ENCODE measurements at regions not wholly inside any gene's neighbourhood (a gene's known extent, or its start where the extent isn't known, plus 50 kb on each side); places are given as distances from the start of the nearest gene placed in this dataset.
"Not testable (repeated sequence)": the region's sequence is repeated elsewhere in the genome, so short reads cannot be mapped to it uniquely, and the experiment has no call there.

GRCh38 chr5:158514986-158515359 lies 584.7 kb downstream of the EBF1 start:
- no peak for DNase-seq

GRCh38 chr5:158514319-158514985 lies 585.3 kb downstream of the EBF1 start:
- peak; percentile 24 for DNase-seq

GRCh38 chr5:158513490-158514318 lies 586.0 kb downstream of the EBF1 start:
- DNase-seq, result no peak

GRCh38 chr5:158511454-158511853 lies 588.3 kb downstream of the EBF1 start:
- DNase-seq, result no peak

GRCh38 chr5:158510479-158510878 lies 589.2 kb downstream of the EBF1 start:
- DNase-seq, result no peak

GRCh38 chr5:158506648-158507047 lies 593.1 kb downstream of the EBF1 start:
- no peak for DNase-seq

GRCh38 chr5:158502686-158503085 lies 597.0 kb downstream of the EBF1 start:
- DNase-seq, result no peak

- DNase-seq, result no peak
Observed at GRCh38 chr5:158499892-158500418, 599.8 kb downstream of the EBF1 start.

GRCh38 chr5:158499075-158499891 lies 600.4 kb downstream of the EBF1 start:
- DNase-seq, result no peak

- DNase-seq, result no peak
Observed at GRCh38 chr5:158496624-158497023, 603.1 kb downstream of the EBF1 start.

- no peak for DNase-seq
Observed at GRCh38 chr5:158494541-158494940, 605.2 kb downstream of the EBF1 start.

GRCh38 chr5:158494044-158494443 lies 605.7 kb downstream of the EBF1 start:
- DNase-seq, result not testable (repeated sequence)

GRCh38 chr5:158492841-158493242 lies 606.9 kb downstream of the EBF1 start:
- DNase-seq, result no peak

GRCh38 chr5:158492136-158492535 lies 607.6 kb downstream of the EBF1 start:
- no peak for DNase-seq

GRCh38 chr5:158487664-158488063 lies 612.1 kb downstream of the EBF1 start:
- no peak for DNase-seq

- no peak for DNase-seq
Observed at GRCh38 chr5:158487156-158487555, 612.6 kb downstream of the EBF1 start.

GRCh38 chr5:158486566-158486965 lies 613.1 kb downstream of the EBF1 start:
- DNase-seq, result no peak

GRCh38 chr5:158485604-158486081 lies 614.1 kb downstream of the EBF1 start:
- no peak for DNase-seq

- no peak for DNase-seq
Observed at GRCh38 chr5:158485047-158485446, 614.7 kb downstream of the EBF1 start.

GRCh38 chr5:158484150-158484549 lies 615.6 kb downstream of the EBF1 start:
- no peak for DNase-seq

GRCh38 chr5:158483281-158483860 lies 616.3 kb downstream of the EBF1 start:
- DNase-seq, result no peak

- no peak for DNase-seq
Observed at GRCh38 chr5:158482125-158482524, 617.6 kb downstream of the EBF1 start.

GRCh38 chr5:158478139-158478538 lies 619.2 kb upstream of the CLINT1 start:
- DNase-seq, result no peak
